Urinary bladder (tissue), 3 donors: ENCODE measurements at regions not wholly inside any gene's neighbourhood (a gene's known extent, or its start where the extent isn't known, plus 50 kb on each side); places are given as distances from the start of the nearest gene placed in this dataset.
"Not testable (repeated sequence)": the region's sequence is repeated elsewhere in the genome, so short reads cannot be mapped to it uniquely, and the experiment has no call there.

Experiments used
- DNase-seq: peaks from one replicate; pipeline ENCODE4 v3.0.0-alpha.2; 2015; ENCODE audit errors: extremely low spot score
- H3K27ac ChIP-seq: one replicate; pipeline ENCODE4 v1.5.1; 2013; ENCODE audit warnings: low read depth, mild to moderate bottlenecking, moderate library complexity
- H3K36me3 ChIP-seq: one replicate; pipeline ENCODE4 v1.6.1; 2013; ENCODE audit warnings: mild to moderate bottlenecking, moderate library complexity; ENCODE audit not compliant: insufficient read depth
- H3K4me1 ChIP-seq: one replicate; pipeline ENCODE4 v1.6.1; 2013; ENCODE audit warnings: mild to moderate bottlenecking, moderate library complexity; ENCODE audit not compliant: insufficient read depth
- H3K4me3 ChIP-seq: one replicate; pipeline ENCODE4 v1.5.1; 2013; ENCODE audit warnings: low read depth, low read length
- WGBS: extraction: QIAGEN DNeasy Blood & Tissue Kit; methylation state at CpG from one replicate; pipeline ENCODE4 v1.1.7; 2013; 5-methylcytosine and 5-hydroxymethylcytosine counted together
- donor health status: healthy with polysubstance abuse.
- donor health status: healthy.

DNA sequence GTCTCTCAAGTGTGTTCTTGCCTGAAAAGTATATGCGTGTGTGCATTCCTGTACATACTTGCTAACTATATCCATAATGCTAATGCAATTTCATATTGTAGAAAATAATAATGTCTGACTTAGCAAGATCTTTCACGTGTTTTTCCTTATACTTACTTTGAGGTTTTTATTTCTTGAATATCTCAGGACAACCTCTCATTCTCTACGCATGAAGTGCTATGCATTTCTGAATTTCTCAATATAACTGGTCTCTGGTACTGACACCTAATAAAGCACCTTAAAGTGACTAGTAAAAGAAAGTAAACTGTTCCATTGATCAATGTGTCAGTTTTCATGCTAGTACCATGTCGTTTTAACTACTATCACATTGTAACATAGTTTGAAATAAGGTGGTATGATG lies 589.9 kb upstream of the ADGRB3 start:
- 89% methylated on average over 4 of the region's 4 CpGs for WGBS
- DNase-seq, result no peak
- Histone ChIP-seq H3K4me1 (no peaks in the 10 kb centered on the region), H3K4me3 (no peak overlapping the region), H3K36me3 (no peaks in the 10 kb centered on the region), H3K27ac (no peak overlapping the region)

DNA sequence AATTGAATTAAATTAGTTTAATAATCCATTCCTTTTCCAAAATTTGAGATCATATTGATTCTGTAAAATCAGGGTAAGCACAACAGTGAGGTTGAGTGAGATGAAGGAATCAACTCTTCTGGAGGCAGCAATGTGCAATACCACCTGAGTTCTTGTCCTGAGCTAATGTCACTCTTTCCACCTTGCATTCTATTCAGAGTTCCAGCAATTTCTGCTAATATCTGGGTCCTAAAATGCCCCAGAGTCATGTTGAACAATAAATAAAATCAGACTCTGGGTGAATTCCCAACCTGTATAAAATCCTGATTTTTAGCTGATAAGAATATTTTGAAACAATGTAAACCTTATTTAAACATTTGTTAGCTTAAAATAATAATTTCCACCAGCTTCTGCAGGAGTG lies 590.8 kb upstream of the ADGRB3 start:
- H3K4me1 ChIP-seq, result no peaks in the 10 kb centered on the region
- no peak for DNase-seq
- H3K27ac ChIP-seq, result no peak overlapping the region
- H3K36me3 ChIP-seq, result no peaks in the 10 kb centered on the region
- H3K4me3 ChIP-seq, result no peak overlapping the region

DNA sequence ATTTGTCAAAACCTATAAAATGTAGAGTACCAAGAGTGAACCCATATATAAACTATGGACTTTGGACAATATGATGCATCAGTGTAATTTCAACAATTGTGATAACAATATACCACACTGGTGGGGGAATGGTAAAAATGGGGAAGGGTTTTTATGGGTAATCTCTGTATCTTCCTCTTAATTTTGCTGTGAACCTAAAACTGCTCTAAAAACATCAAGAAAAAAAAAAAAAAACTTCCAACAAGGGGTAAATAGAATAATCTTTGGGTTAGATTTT lies 592.0 kb upstream of the ADGRB3 start:
- no peak for DNase-seq
- H3K4me1 ChIP-seq, result no peaks in the 10 kb centered on the region
- no peak overlapping the region for H3K27ac ChIP-seq
- no peak overlapping the region for H3K4me3 ChIP-seq
- no peaks in the 10 kb centered on the region for H3K36me3 ChIP-seq

DNA sequence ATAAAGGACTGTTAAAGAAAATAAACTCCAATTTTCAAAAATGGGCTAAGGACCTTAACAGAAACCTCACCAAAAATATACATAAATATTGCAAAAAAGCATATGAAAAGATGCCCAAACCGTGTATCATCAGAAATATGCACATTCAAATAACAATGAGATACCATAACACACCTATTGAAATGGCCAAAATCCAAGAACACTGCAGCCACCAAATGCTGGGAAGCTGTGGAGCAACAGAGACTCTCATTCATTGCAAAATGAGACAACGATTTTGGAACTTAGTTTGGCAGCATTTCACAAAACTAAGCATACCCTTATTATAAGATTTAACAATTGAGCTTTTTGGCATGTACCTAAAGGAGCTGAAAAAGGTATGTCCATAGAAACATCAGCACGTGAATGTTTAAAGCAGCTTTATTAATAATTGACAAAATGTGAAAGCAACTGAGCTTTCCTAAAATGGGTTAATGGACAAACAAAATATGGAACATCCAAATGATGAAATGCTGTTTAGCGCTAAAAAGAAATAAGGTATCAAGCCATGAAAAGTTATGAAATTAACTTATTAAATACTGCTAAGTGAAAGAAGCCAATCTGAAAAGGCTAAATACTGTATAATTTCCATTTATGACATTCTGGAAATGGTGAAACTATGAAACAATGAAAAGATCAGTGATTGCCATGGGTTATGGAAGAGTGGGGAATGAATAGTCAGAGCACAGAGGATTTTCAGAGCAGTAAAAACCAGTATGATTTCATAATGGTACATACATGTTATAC lies 592.6 kb upstream of the ADGRB3 start:
- 76% methylated on average over 4 of the region's 4 CpGs for WGBS
- Histone ChIP-seq H3K4me1 (no peaks in the 10 kb centered on the region), H3K27ac (no peak overlapping the region), H3K4me3 (no peak overlapping the region), H3K36me3 (no peaks in the 10 kb centered on the region)
- DNase-seq, result no peak

DNA sequence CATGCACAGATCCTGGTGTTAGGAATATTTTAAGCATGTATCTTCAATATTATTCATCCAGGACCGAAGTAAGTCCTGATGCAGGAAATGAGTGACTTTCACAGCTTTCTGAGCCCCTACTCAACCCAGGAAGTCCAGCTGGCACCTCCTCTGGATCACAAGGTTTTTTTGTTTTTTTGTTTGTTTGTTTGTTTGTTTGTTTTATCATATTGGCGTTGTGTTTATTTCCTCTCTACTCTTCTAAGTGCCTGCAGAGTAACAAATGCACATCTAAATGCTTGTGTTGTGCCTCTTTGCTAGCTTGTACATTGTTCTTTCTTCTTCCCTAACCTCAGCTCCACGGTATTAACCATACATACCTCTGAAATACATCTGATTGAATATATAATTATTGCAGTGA lies 594.3 kb upstream of the ADGRB3 start:
- 53% methylated on average over 3 of the region's 3 CpGs for WGBS

DNA sequence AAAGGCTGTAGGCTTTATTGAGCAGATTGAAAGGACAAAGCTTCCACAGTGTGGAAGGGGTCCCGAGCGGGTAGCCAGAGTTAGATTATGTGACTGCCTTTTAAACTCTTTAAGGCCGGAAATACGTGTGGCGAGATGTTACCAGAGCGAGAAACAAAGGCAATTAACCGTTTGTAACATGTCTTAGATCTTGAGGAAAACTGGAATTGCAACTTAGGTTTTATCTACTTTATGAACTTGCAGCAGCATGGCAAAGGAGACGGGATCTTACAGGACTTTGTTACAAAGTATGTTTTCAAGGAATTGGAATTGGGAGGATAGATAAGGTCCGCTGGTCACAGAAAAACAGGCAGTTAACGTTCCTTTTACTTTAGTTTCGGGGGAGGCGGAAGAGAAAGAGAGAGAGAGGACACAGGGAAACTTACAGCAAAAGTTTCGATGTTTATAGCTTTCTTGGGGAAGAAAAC lies 594.7 kb upstream of the ADGRB3 start:
- WGBS, result 44% methylated on average over 13 of the region's 13 CpGs
- Histone ChIP-seq H3K27ac (no peak overlapping the region), H3K4me3 (no peak overlapping the region), H3K36me3 (no peaks in the 10 kb centered on the region), H3K4me1 (no peaks in the 10 kb centered on the region)
- DNase-seq, result no peak

More for the DNA sequence above, 594.3 kb upstream of the ADGRB3 start:
- Histone ChIP-seq H3K4me1 (no peaks in the 10 kb centered on the region), H3K27ac (no peak overlapping the region), H3K36me3 (no peaks in the 10 kb centered on the region), H3K4me3 (no peak overlapping the region)
- no peak for DNase-seq

DNA sequence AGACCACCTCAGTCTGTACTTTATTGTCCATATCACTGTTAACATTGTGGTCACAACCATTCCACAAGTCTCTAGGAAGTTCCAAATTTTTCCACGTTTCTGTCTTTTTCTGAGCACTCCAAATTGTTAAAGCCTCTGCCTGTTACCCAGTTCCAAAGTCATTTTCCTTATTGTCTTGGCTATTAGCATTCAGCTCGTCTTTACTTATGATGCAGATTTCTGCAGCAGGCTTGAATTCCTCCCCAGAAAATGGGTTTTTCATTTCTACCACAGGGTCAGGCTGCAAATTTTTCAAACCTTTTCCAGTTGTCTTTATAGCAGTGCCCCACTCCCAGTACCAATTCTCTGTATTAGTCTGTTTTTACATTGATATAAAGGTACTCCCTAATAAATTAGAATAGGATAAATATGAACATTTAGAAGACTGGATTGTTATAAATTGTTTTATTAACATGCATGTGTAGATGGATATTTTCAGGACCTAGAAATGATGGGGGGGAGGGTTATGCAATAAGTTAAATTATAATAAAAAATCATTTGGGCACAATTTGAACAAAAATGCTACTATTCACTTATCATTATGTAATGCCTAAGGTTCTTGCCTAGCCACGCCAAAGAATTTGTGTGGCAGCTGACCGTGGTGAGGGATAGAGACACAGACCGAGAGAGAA lies 595.3 kb upstream of the ADGRB3 start:
- no peak for DNase-seq
- Histone ChIP-seq H3K4me3 (no peak overlapping the region), H3K27ac (no peak overlapping the region), H3K4me1 (no peaks in the 10 kb centered on the region), H3K36me3 (no peaks in the 10 kb centered on the region)
- 32% methylated on average over 5 of the region's 5 CpGs for WGBS

DNA sequence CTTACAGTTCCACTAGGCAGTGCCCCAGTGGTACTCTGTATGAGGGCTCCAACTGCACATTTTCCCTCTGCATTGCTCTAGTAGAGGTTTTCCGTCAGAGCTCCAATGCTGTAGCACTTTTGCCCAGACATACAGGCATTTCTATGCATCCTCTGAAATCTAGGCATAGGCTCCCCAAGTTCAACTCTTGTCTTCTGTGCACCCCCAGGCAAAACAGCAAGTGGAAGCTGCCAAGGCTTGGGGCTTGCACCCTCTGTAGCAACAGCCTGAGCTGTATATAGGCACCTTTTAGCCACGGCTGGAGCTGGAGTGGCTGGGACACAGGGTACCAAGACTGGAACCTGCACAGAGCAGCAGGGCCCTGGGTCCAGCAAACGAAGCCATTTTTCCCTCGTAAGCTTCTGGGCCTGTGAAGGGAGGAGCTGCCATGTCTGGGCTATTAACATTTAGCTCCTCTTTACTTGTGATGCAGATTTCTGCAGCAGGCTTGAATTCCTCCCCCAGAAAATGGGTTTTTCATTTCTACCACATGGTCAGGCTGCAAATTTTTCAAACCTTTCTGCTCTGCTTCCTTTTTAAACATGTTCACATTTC lies 596.2 kb upstream of the ADGRB3 start:
- H3K27ac ChIP-seq, result no peak overlapping the region
- no peak for DNase-seq
- H3K4me1 ChIP-seq, result no peaks in the 10 kb centered on the region
- no peaks in the 10 kb centered on the region for H3K36me3 ChIP-seq
- whole genome bisulfite sequencing, result 80% methylated on average over 4 of the region's 4 CpGs
- H3K4me3 ChIP-seq, result no peak overlapping the region

DNA sequence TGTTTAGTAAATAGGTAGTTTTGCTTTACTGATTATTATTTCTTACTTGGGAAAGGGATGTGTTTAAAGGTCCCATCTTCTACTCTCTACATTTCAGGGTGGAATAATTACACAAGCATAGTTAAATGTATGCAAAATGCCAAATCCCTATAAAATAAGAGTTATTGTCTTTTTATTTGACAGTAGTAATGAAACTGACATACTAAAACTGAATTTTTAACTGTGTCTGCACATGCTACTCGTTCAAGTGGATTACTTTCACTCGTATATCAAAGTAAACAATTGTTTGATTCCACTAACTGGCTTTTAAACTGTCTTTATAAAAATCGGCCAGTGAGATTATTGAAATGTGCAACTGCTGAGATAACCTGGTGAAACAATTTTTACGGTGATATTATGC lies 602.9 kb upstream of the ADGRB3 start:
- no peaks in the 10 kb centered on the region for H3K4me1 ChIP-seq
- no peak overlapping the region for H3K27ac ChIP-seq
- H3K4me3 ChIP-seq, result no peak overlapping the region
- no peaks in the 10 kb centered on the region for H3K36me3 ChIP-seq
- DNase-seq, result no peak
- WGBS, result 26% methylated on average over 4 of the region's 4 CpGs

DNA sequence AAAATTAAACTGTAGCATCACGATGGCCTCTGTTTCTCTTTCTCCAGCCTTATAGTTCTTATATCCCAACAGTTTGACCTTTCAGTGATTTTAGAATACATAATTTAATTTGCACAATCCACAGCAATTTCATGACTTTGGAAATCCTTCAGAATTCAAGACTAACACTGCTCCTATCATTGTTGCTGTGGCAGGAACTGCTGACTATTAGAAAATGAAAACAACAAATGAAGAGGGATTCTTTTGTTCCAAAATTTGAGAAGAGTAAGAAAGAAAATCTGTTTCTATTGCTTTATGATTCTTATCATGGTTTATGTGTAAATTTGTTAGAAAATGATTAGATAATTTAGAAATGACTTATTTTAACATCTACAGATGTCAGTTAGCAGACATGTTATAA lies 604.0 kb upstream of the ADGRB3 start:
- Histone ChIP-seq H3K36me3 (no peaks in the 10 kb centered on the region), H3K4me3 (no peak overlapping the region), H3K27ac (no peak overlapping the region), H3K4me1 (no peaks in the 10 kb centered on the region)
- 91% methylated on average over 1 of the region's 1 CpG for WGBS
- DNase-seq, result no peak

DNA sequence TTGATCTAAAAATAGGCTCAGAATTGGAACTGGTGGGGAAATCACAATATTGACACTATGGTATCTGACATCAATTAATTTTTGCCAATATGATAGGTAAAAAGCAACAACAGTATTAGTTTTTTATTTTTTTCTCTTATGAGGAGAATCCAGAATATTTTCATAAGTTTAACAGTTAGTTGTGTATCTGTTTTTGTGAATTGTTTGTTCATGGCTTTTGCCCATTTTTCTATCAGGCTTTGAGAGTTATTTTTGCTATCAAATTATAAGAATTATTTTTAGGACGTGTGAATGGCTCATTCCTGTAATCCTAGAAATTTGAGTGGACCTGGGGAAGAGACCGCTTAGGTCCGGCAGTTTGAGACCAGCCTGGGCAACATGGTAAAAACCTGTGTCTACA lies 608.6 kb upstream of the ADGRB3 start:
- no peaks in the 10 kb centered on the region for H3K36me3 ChIP-seq
- H3K4me3 ChIP-seq, result no peak overlapping the region
- no peak for DNase-seq
- H3K4me1 ChIP-seq, result no peaks in the 10 kb centered on the region
- H3K27ac ChIP-seq, result no peak overlapping the region
- WGBS, result 89% methylated on average over 3 of the region's 3 CpGs

DNA sequence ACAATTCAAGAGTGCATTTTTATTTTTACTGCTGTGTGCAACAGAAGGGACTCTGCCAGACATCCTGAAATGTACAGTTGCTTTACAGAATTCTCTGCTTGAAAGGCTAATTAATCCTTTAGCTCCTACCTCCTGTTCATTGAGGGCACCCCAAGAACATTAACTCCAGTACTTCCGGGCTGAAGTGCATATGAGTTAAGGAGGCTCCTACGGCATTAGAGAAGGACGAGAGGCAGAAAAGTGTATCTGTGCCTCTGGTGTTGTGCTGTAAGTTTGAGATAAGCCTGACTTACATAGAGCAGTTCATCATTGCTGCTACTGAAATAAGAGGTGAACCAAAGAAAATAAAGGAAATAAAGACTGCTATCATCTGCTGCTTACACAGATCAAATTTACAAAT lies 609.3 kb upstream of the ADGRB3 start:
- DNase-seq, result no peak
- H3K36me3 ChIP-seq, result no peaks in the 10 kb centered on the region
- no peak overlapping the region for H3K4me3 ChIP-seq
- 89% methylated on average over 3 of the region's 3 CpGs for WGBS
- no peak overlapping the region for H3K27ac ChIP-seq
- H3K4me1 ChIP-seq, result no peaks in the 10 kb centered on the region

DNA sequence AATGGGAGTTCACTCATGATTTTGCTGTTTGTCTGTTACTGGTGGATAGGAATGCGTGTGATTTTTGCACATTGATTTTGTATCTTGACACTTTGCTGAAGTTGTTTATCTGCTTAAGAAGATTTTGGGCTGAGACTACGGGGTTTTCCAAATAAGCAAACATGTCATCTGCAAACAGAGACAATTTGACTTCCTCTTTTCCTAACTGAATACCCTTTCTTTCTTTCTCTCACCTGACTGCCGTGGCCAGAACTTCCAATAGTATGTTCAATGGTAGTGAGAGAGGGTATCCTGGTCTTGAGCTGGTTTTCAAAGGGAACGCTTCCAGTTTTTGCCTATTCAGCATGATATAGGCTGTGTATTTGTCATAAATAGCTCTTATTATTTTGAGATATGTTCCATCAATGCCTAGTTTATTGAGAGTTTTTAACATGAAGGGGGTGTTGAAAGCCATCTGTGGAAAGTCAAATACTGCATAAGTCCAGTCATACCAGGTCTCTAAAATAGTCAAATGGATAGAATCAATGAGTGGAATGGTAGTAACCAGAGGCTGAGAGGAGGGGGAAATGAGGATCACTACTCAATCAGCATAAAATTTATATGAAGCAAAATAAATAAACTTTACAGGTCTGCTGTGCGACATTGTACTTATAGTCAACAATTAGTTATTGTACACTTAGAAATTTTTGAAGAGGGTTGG lies 610.4 kb upstream of the ADGRB3 start:
- no peak for DNase-seq

DNA sequence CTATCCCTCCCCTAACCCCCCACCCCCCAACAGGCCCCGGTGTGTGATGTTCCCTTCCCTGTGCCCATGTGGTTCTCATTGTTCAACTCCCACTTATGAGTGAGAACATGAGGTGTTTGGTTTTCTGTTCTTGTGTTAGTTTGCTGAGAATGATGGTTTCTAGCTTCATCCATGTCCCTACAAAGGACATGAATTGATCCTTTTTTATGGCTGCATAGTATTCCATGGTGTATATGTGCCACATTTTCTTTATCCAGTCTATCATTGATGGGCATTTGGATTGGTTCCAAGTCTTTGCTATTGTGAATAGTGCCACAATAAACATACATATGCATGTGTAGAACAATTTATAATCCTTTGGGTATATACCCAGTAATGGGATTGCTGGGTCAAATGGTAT lies 612.1 kb upstream of the ADGRB3 start:
- not testable (repeated sequence) for H3K4me3 ChIP-seq, H3K4me1 ChIP-seq, DNase-seq, H3K36me3 ChIP-seq, H3K27ac ChIP-seq
- WGBS, result 92% methylated on average over 1 of the region's 1 CpG

More for the DNA sequence above, 610.4 kb upstream of the ADGRB3 start:
- Histone ChIP-seq H3K4me1 (no peaks in the 10 kb centered on the region), H3K27ac (no peak overlapping the region), H3K4me3 (no peak overlapping the region), H3K36me3 (no peaks in the 10 kb centered on the region)
- 85% methylated on average over 5 of the region's 5 CpGs for WGBS
